ENCODE measurements at regions not wholly inside any gene's neighbourhood (a gene's known extent, or its start where the extent isn't known, plus 50 kb on each side); places are given as distances from the start of the nearest gene placed in this dataset.
"Not testable (repeated sequence)": the region's sequence is repeated elsewhere in the genome, so short reads cannot be mapped to it uniquely, and the experiment has no call there.

DNA sequence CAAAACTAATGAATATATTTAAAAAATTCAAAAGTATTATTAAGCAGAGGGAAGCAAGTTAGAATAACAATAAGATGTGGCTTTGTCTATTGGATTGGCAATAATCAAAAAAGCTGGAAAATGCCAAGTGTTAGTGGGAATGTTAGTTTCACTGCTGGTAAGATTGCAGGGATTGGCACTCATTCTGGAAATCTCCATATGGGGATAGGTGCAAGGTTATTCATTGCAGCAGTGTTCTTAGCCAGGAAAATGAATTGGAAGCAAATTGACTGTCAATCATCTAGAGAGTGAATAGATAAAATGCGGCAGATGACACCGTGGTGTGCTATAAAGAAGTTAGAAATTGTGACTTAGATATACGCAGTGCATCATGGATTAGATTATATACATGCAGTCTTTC, 1615.5 kb upstream of the PCDH7 start:
- ATAC-seq (no peak), DNase-seq (no peak)

DNA sequence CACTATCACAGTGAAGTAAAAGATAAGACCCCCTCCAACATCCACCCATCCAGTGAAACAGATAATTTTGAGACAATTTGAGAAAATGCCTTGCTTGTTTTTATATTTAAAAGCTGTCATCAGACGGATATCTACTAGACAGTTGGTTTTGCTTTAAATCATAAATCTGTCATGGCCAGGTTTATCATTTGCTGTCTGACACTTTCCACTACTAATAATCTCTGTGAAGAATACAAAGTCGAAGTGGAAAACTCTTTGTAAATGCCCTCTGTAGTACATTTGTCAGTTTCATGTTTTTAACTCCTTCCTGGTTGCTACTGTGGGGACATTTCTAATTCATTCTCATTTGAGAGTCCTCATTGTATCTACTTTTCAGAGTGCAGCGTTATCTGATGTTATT, 1606.2 kb upstream of the PCDH7 start:
- no peak for ATAC-seq
- no peak for DNase-seq

DNA sequence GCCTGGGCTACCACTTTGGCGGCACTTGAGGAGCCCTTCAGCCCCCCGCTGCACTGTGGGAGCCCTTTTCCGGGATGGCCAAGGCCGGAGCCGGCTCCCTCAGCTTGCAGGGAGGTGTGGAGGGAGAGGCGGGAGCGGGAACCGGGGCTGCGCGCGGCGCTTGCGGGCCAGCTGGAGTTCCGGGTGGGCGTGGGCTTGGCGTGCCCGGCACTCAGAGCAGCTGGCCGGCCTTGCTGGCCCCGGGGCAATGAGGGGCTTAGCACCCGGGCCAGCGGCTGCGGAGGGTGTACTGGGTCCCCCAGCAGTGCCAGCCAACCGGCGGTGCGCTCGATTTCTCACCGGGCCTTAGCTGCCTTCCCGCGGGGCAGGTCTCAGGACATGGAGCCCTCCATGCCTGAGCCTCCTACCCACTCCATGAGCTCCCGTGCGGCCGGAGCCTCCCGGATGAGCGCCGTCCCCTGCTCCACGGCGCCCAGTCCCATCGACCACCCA, 1602.9 kb upstream of the PCDH7 start:
- not testable (repeated sequence) for ATAC-seq, DNase-seq

DNA sequence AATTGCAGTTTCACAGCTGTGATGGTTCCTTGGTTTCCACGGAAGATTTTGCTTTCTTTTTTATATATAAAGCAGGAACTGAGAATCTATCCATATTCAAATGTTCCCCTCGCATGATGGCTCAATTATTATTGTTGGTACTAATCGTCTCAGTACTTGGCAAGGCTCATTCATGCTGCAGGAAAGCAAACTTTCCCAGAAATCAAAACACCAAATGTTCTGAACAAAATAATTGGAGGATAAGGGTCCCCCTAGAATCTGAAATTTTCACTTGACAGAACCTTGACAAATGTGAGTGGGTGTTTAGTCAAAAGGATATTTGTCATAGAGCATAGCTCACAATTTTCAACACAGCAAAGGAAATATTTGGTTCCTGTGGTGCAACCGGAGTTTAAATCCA, 1598.6 kb upstream of the PCDH7 start:
- DNase-seq (no peak), ATAC-seq (no peak)

DNA sequence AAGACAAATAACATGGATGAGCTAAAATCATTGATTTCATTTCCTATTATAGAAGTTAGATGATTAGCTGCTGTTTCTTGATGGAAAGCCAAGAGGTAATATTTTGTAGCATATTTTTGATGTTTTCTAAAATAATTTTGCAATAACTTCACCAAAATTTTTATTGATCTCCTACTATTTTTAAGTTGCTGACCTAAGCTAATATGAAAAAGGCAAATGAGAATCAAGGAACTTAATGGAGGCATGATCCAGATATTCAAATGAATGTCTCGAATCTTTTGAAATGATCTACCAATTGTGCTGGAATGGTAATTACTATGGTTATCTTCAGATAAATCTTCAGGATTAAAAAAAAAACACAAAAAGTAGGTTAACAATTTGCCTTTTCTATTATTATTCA, 1591.4 kb upstream of the PCDH7 start:
- no peak for DNase-seq
- ATAC-seq = no peak

DNA sequence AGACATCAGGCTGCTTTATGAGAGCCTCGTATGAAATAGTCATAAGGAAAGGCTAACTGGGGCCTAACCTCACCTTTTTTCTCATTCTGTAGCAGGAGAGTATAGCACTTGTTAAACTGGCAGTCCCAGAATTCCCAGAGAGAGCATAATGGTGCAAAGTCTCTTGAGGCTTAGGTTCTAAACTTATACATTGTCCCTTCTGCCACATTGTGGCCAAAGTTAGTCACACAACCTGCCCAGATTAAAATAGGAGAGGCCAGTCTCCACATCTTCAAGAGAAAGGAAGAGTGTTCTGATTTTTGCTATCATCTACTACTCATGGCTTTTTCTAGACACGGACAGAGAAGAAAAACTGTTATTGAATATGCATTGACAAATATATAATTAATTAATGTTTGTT, 1588.9 kb upstream of the PCDH7 start:
- DNase-seq = no peak

DNA sequence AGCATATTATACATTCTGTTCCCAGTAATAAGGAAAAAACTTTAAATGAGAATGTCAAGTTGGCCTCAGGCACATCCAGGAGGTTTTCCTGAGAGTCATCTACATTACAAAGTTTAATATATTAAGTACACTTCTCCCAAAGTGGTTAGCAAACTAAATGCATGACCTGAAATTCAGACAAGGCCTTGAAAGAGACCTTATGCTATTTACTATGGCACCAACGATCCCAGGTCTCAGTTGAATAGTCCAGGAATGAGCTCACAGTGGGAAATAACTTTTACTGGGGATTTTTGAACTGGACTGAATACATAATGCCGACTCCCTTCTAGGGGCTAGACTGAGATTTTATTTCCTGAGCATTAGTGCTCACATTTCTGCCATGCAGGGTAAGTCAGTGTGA, 1577.5 kb upstream of the PCDH7 start:
- no peak for ATAC-seq
- DNase-seq = no peak

More for the DNA sequence above, 1588.9 kb upstream of the PCDH7 start:
- ATAC-seq = no peak

DNA sequence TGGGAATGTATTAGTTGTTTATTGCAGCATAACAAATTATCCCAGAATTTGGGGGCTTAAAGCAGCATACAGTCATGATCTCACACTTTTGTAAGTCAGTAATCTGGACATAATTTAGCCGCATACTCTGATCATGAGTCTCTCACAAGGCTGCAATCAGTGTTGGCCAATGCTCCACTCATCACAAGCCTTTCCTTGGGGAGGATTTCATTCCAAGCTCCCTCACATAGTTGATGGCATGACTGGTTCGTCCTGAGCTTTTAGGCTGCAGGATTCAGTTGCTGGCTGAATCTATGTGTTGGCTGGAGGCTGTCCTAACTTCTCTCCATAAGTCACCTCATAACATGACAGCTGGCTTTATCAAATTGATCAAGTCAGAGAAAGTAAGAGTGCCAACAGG, 1568.6 kb upstream of the PCDH7 start:
- no peak for DNase-seq
- ATAC-seq = no peak

DNA sequence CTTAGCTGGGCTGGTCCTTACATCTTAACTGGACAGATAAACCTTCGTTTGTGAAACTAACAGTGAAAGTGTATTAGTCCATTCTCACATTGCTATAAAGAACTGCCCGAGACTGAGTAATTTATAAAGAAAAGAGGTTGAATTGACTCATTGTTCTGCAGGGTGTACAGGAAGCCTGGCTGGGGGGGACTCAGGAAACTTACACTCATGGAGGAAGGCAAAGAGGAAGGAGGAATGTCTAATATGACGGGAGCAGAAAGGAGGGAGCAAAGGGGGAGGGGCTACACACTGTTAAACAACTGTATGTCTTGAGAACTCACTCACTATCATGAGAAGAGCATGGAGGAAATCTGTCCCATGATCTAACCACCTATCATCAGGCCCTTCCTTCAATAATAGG, 1566.5 kb upstream of the PCDH7 start:
- ATAC-seq = no peak
- no peak for DNase-seq

DNA sequence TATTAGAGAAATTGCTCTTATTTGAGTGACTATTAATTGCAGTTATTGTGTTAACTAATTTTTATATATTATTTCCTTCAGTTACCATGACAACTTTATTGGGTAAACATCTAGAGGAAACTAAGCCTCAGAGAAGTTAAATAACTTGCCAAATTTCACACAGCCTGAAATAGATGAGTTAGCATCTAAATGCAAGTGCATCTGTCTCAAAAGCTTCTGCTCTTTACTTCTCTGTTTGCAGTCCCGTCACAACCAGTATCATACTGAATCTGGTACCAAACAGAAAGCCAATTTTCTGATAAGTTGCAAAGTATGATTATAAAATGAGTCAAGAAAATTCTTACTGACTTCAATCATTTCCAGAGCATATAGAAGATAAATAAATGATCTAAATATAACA, 1544.9 kb upstream of the PCDH7 start:
- DNase-seq (no peak), ATAC-seq (no peak)

DNA sequence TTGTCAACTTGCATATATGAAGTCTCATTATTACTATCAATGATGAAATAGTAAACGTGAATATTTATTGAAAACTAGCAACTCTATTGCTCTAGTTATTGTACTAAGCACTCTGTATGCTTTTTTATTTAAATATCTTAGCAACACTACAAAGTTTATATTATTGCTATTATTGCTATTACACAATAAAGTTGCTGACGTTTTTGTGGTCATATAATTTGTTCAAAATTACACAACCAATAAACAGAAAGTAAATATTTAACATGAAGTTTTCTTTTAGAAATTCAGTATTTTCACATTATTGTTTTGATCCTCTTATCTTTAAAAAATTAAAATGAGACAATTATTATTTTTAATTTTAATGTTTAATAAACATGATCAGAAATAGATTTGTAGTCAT, 1521.1 kb upstream of the PCDH7 start:
- DNase-seq (no peak), ATAC-seq (no peak)

DNA sequence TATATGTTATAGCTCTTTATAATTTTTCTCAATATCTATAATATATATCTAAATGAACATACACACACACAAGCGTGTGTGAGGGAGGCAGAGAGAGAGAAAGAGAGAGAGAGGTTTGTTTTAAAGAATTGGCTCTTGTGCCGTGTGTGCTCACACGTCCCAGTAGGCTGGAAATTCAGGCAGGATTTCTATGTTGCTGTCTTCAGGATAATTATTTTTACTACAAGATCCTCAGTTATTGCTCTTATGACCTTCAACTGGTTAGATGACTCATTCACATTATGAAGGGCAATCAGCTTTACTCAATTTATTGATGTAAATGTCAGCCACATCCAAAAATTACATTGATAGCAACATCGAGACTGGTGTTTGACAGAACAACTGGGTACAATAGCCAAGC, 1520.7 kb upstream of the PCDH7 start:
- DNase-seq = no peak
- ATAC-seq = no peak

DNA sequence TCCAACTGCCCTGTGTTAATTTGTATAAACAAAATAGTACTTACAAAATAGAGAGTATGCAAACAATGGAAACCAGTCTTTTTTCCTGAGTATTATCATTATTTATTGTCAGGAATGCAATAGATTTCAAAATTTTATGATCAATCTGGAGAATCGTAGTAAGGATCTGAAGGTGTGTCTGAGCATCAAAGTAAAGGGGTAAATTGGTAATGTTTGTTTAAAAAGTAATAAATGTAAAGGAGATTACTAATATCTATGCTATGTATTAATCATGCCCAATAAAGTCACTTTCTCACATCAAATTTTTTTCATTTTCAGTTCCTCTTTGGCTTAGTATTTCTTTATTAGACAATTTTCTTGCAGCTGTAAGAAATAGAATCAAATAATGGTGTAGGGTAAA, 1507.1 kb upstream of the PCDH7 start:
- DNase-seq = no peak
- ATAC-seq = no peak

DNA sequence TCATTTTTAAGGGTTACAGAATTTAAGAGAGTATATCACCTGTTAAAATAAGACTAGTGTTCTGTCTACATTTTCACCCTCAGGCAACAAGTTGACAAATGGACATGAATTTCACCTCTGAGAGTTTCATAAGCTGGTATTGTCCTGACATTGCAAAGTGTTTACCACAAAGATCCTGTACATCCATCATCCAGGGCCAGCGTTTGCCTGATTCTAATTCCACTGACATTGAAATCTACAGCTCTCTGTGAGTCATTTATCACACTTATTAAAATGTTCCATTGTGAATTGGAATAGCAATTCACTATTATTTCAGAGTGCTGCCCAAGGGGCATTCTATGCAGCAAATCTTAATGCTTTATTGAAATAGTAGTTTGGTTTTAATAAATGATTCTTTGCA, 1499.4 kb upstream of the PCDH7 start:
- ATAC-seq = no peak
- no peak for DNase-seq

DNA sequence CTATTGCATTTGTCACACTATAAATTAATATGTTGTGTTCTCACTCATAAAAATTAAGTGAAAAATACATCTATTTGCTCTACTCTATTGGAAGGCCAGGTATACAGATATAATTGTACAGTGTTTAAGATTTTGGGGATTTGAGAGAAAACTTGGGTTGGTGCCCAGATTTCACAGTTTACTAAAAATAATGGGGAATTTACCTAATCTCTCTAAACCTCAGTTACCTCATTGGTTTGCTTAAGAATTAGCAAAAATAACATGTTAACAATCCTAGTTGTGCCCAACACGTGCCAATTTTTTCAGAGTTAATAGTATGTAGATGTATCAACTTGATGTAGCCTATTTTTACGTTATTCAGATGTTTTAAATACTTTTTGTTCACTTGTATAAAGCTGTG, 1495.3 kb upstream of the PCDH7 start:
- no peak for DNase-seq
- ATAC-seq = no peak

DNA sequence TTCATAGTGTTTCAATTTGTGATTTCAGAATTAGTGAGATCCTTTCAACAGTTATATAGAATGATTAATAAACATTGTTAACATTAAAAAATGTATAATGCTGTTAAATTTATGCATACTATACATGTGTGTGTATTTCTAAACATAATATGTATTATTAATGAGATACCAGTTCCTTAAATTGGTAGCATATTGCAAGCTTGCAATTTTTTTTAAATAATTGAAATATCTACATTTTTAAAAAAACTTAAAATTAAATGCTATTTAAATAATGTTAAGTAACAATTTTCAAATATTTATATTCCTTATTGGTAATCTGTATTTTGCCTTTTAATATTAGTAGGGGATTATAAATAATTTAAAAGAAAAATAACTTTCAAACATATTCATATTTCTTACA, 1479.5 kb upstream of the PCDH7 start:
- ATAC-seq = no peak
- no peak for DNase-seq

DNA sequence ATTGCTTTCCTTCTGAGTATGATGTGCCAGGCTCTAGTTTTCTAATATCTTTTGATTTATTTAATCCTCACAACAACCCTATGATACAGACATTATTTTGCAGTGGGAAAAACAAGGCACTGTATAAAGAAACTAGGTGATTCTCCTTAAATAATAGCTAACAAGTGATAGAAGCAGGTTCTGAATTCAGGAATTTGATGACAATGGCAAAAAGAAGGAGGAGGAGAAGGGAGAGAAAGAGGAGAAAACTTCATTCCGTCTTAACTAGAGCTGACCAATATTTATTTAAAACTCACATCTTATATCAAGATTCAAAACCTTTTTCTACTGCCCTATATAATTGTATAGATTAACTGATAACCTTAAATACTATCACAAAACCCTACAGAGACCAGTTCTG, 1477.1 kb upstream of the PCDH7 start:
- ATAC-seq (no peak), DNase-seq (no peak)

DNA sequence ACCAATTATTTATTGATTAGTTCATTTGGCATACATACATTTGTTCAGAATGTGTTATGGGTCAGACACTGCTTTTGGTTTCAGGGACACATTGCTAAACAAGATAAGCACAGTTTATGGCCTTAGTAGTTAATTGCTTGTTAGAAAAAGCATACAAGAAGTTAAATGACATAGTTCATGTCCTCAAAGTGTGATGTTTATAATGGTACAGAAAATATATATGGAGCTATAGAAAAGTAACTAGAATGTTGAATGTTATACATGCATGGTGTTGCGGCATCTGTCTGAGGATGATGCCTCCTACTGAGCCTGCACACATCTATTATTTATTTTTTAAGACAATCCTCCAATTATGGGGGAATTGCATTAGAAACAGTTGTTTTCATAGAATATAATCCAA, 1476.3 kb upstream of the PCDH7 start:
- DNase-seq (no peak), ATAC-seq (no peak)

DNA sequence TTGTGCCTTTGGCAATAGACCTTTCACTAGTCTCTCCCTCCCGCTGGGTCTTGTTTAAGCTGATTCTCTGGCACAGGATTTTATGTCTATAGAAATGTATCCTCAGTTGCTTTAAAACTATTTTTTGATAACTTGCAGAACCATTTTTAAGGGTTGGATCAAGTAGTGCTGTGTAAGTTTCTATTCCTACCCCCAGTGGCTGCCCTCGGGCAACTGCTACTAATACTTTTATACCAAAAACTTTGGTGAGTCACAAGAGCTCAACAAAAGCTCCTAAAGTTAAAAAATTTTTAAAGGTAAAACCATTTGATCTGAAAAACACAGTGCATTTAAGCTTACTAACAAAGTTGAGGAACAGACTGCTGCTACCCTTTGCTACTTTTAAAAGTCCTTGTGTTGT, 1460.6 kb upstream of the PCDH7 start:
- DNase-seq = no peak

DNA sequence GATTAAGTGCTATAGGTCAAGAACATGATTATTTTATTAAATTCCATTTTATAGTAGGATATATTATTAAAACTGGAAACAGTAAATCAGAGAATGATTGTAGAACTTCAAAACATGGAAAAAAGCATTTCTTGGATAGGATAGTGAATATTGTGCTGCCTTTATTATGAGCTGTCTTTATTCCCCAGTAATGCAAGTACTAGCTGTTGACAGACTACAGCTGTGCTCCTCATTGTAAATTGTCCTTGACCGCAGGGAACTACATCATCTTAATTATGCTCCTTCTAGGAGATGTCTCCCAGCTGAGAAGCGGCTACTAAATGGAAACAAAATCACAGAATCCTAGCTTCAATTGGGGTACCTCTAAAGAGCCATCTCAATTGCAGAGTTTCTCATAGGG, 1457.2 kb upstream of the PCDH7 start:
- DNase-seq (no peak), ATAC-seq (no peak)

More for the DNA sequence above, 1460.6 kb upstream of the PCDH7 start:
- ATAC-seq = no peak

DNA sequence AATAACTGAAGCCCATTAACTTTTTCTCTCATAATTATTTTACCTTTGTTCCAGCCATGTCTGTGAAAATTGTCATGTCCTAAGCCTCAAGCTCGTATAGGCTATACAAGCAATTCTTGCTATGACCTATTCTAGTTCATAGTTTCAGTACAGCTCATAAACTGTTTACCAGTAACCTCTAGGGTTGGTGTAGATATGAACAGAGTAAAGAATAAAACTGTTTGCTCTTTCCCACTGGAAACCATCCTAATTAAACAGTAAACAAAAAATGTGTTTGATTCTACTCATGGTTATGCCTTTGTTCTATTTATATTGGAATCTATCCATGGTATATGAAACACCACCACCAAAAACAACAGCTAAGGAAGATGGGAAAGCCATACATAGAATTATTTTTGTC, 1444.0 kb upstream of the PCDH7 start:
- ATAC-seq = no peak
- no peak for DNase-seq

DNA sequence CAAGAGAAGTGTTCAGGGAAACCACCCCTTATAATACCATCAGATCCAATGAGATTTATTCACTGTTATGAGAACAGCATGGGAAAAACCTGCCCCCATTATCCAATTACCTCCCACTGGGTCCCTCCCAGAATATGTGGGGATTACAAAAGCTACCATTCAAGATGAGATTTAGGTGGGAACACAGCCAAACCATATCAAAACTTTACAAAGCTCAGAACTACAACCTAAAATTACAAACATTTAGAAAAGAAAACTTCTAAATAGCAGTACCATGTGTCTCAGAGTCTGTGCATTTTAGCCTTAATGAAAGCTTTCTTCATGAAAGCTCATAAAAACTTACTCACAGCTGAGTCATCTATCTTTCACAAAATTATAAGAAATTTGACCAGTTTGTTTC, 1442.8 kb upstream of the PCDH7 start:
- ATAC-seq (no peak), DNase-seq (no peak)

DNA sequence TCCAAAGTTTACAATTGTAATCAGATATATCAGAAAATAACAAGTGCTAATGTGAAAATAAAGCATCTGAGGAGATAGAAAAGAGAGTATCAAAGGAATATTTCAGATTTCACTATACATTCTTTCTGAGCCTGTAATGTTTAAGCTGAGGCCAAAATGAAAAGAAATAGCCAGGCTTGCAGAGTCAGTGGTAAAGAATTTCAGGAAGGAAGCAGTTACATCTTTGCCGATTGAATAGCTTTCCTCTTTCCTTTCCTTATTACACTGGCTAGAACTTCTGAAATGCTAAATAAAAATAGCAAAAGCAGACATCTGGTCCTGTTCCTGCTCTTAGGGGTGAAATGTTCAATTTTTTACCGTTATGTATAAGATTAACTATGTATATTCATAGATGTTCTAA, 1441.6 kb upstream of the PCDH7 start:
- DNase-seq = no peak
- ATAC-seq = no peak

DNA sequence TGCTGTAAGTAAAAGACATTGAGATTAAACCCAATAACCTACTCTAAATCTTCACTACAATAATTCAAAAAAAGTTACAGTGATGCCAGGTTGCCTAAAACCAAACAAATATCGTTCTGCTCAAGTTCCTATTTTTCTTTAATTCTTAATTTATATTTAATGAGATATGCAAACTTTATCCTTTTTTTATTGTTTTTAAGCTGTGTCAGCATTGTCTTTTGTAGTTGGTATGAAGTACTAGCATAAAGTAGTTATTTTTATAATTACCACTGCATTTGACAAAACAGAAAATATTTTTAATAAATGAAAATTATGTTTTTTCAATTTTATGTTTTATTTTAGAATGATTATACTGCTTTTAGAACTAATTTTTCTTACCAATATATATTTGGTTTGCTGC, 1431.1 kb upstream of the PCDH7 start:
- DNase-seq (no peak), ATAC-seq (no peak)

DNA sequence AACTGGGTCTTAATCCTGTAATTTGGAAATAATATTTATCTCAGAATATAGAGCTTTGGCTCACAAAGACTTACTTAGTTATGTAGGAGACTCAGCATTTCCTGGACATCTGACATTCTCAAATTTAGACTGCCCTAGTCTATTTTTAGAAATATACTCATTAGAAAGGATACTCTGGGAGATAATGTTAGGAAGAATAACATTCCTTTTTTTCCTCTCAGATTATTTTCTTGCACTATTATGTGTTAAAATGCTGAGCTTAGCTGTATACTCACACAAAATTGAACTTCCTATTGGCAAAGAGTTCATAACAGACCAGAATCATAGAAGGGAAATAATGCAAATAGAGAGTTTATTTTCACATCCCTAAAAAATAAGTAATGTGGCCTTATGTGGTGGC, 1424.9 kb upstream of the PCDH7 start:
- no peak for DNase-seq
- no peak for ATAC-seq
